Uterus (tissue), 3 donors: ENCODE measurements at regions not wholly inside any gene's neighbourhood (a gene's known extent, or its start where the extent isn't known, plus 50 kb on each side); places are given as distances from the start of the nearest gene placed in this dataset.
A peak's percentile ranks its signal among the peaks of the same experiment; 100 is the strongest.

Experiments
- DNase-seq, 2 donors: peaks; one replicate each; pipeline ENCODE4 v3.0.0-alpha.2; 2019 to 2020
- H3K27ac ChIP-seq, 2 donors: fragments of 200-600 bp; sonication (generic); 1 replicate in 1 of 2; 2 replicates in 1 of 2; pipeline ENCODE4 v1.5.1; 2016 to 2018
- H3K27me3 ChIP-seq, 2 donors: fragments of 200-600 bp; sonication (generic); one replicate each; pipeline ENCODE4 v1.5.1; 2018 to 2019; ENCODE audit warnings: control low read depth in 1 of 2
- H3K36me3 ChIP-seq, 2 donors: fragments of 200-600 bp; sonication (generic); one replicate each; pipeline ENCODE4 v1.5.1; 2019; ENCODE audit warnings: control low read depth in 1 of 2
- H3K4me1 ChIP-seq, 2 donors: fragments of 200-600 bp; sonication (generic); one replicate each; pipeline ENCODE4 v1.5.1; 2018 to 2019; ENCODE audit warnings: control low read depth in 1 of 2
- H3K4me3 ChIP-seq, 2 donors: fragments of 200-600 bp; sonication (generic); 1 replicate in 1 of 2; 2 replicates in 1 of 2; pipeline ENCODE4 v1.5.1; 2018 to 2019; ENCODE audit warnings: mild to moderate bottlenecking in 1 of 2
- H3K9me3 ChIP-seq, 2 donors: fragments of 200-600 bp; sonication (generic); one replicate each; pipeline ENCODE4 v1.5.1; 2019; ENCODE audit warnings: control low read depth in 1 of 2
- POLR2A ChIP-seq, 2 donors: fragments of 450-650 bp; IDR thresholded peaks; one replicate each; pipeline ENCODE4 v1.6.1; 2016; ENCODE audit warnings: antibody characterized with exemption in 2 of 2, mild to moderate bottlenecking in 1 of 2, moderate library complexity in 1 of 2
- intact Hi-C: fragments of 100-400 bp; cut with DNase I; formaldehyde crosslinking; loops from one replicate; pipeline ENCODE4 v1.15.1; 2023; ENCODE audit warnings: low total_unique reads
- TF ChIP-seq, protein P1 (sequence below), 4 experiments: fragments of 200-600 bp in 2 of 4; fragments of 450-650 bp in 2 of 4; sonication (generic) in 2 of 4; IDR thresholded peaks; one replicate each; pipeline ENCODE4 v1.5.1; 2016 to 2019; ENCODE audit warnings: antibody characterized with exemption in 4 of 4, mild to moderate bottlenecking in 2 of 4, moderate library complexity in 1 of 4
- donor health status: DM: yes; HTN: yes; CAD: no.

DNA sequence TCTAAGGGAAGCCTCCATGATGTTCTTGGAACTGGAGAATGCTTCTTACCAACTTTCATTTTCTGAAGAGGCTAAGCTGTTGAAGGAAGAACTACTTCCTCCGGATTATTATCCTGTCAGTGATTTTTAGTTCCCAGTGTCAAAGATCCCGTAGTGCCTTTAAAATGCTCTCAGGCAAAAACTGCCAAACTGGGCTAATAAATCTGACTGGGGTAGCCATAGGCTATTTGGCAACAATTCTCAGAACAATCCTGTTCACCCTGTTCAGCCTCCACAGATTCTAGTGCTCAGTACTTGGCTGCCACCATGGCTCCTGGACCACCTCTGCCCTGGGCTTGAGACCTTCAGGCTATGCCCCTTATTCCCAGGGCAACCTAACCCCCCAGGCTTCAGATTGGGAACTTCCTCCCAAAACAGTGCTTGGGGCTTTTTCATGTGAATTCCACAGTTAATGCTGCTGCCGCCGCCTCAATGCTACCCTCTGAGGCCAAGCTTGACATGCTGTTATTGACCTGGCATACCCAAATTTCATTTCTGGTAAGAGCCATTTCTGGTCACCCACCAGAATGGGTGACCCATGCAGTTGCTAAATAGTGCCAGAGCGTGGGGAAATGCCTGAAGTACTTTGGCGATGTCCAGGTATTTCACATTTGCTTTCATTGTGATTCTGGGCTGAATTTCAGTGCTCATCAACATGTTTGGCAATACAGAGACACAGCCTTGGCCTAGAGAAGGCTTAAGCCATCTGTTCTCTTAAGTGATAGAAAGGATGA lies 110.0 kb upstream of the ARHGAP5 start:
- peak overlapping the region in 1 of 2 donors; percentile 51 for H3K27ac ChIP-seq
- no peaks in the 10 kb centered on the region for H3K9me3 ChIP-seq
- no peak for TF ChIP-seq POLR2A (IDR thresholded peaks at IDR 0.05)
- TF ChIP-seq, protein P1, sequence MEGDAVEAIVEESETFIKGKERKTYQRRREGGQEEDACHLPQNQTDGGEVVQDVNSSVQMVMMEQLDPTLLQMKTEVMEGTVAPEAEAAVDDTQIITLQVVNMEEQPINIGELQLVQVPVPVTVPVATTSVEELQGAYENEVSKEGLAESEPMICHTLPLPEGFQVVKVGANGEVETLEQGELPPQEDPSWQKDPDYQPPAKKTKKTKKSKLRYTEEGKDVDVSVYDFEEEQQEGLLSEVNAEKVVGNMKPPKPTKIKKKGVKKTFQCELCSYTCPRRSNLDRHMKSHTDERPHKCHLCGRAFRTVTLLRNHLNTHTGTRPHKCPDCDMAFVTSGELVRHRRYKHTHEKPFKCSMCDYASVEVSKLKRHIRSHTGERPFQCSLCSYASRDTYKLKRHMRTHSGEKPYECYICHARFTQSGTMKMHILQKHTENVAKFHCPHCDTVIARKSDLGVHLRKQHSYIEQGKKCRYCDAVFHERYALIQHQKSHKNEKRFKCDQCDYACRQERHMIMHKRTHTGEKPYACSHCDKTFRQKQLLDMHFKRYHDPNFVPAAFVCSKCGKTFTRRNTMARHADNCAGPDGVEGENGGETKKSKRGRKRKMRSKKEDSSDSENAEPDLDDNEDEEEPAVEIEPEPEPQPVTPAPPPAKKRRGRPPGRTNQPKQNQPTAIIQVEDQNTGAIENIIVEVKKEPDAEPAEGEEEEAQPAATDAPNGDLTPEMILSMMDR (IDR thresholded peaks at IDR 0.05) = no peak
- H3K4me3 ChIP-seq = no peak overlapping the region
- intact Hi-C loops = no loop called here
- no peak for DNase-seq
- H3K4me1 ChIP-seq = peaks cover 0 to 8% of the 10 kb centered on the region in 2 donors
- H3K27me3 ChIP-seq = no peaks in the 10 kb centered on the region
- no peaks in the 10 kb centered on the region for H3K36me3 ChIP-seq

DNA sequence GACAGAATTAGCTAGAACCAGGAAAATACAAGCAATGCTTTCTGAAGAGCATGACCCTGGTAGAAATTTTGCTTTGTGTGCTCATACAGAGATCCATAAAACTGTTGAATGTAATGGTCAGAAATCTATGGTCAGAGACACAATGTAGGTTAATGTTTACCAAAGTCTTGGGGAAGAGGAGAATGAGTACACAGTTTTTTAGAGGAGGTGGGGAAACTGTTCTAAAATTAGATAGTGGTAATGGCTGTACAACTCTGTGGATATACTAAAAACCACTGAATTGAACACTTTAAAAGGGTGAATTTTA lies 109.5 kb upstream of the ARHGAP5 start:
- no peaks in the 10 kb centered on the region for H3K36me3 ChIP-seq
- no peak overlapping the region for H3K4me3 ChIP-seq
- DNase-seq = no peak
- no peaks in the 10 kb centered on the region for H3K9me3 ChIP-seq
- no peaks in the 10 kb centered on the region for H3K27me3 ChIP-seq
- H3K4me1 ChIP-seq = peaks cover 0 to 8% of the 10 kb centered on the region in 2 donors
- TF ChIP-seq, protein P1 (IDR thresholded peaks at IDR 0.05) = no peak
- no peak for TF ChIP-seq POLR2A (IDR thresholded peaks at IDR 0.05)
- intact Hi-C loops = no loop called here
- peak overlapping the region in 1 of 2 donors; percentile 51 for H3K27ac ChIP-seq

DNA sequence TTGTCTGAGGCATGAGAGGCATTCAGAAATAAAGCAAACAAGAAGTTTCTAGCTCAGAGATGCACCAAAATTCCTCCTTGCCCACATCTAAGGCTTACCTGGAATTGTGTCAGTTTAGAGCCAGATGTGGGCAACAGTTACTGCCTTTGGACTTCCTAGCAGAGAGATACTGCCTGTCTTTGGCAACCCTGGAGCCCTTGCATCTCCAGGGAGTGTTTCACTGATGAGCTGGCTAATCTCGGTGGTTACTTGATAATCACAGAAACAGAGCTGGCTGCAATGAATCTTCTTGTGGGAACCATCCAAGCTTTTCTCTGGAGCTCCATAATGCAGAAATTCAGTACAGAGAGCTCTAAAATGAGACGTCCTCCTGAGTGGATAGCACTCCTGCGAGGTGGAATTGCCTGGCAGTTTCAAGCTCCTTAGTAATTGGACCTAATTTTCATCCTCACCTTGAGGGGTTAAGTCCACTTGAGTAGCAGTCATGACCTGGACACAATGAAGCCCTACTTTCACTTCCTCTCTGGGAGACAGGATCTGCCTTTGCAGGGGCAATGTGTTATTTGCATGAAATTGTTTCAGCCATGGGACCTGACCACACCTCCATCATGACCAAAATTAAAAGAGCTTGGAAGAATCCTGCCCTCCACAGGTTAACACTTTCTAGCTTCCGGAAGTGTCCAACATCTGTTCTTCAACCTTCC lies 108.8 kb upstream of the ARHGAP5 start:
- no peaks in the 10 kb centered on the region for H3K27me3 ChIP-seq
- intact Hi-C loops = no loop called here

DNA sequence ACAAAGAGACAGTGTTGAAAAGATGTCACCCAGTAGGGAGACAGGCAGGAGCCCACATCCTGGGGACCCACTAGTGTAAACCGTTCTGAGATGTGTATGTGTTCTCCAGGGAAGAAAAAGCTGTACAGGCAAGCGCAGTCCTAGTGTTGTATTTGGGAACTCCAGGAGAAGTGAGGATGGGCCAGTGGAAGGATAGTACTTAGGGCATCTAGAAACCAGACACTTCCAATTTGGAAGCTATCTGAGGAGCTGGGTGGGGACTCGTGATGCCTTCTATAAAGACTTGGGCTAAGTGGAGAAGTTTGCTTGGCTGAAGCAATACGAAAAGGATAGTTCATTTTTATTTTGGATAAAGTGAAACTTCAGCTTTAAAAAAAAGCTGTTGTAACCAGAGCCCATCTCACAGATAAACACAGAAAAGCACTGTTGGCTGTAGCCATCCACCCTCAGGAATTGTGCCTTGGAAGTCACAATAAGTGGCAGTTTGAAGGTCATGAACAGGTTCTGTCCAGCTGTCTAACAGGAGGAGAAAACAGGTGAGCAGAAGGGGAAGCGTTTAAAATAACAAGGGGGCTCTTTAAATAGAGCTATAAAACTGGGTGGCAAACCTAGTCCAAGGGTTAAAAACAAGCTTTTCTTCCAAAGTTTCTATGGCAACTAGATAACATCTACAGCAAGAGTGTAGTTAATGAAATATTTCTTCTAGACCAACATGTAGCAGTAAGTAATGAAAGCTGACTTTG lies 108.0 kb upstream of the ARHGAP5 start:
- Histone ChIP-seq H3K27me3 (no peaks in the 10 kb centered on the region), H3K27ac (peak overlapping the region in 1 of 2 donors; percentile 35), H3K36me3 (no peaks in the 10 kb centered on the region), H3K4me1 (peaks cover 0 to 8% of the 10 kb centered on the region in 2 donors), H3K9me3 (no peaks in the 10 kb centered on the region), H3K4me3 (no peak overlapping the region)
- no peak for DNase-seq
- intact Hi-C loops = no loop called here
- no peak for TF ChIP-seq POLR2A (IDR thresholded peaks at IDR 0.05)
- TF ChIP-seq, protein P1 (IDR thresholded peaks at IDR 0.05) = peak in 1 of 4 experiments; percentile 17

More for the DNA sequence above, 108.8 kb upstream of the ARHGAP5 start:
- H3K36me3 ChIP-seq = no peaks in the 10 kb centered on the region
- no peak for DNase-seq
- H3K4me1 ChIP-seq = peaks cover 0 to 8% of the 10 kb centered on the region in 2 donors
- no peak overlapping the region for H3K4me3 ChIP-seq
- TF ChIP-seq, protein P1 (IDR thresholded peaks at IDR 0.05) = no peak
- TF ChIP-seq POLR2A (IDR thresholded peaks at IDR 0.05) = no peak
- no peaks in the 10 kb centered on the region for H3K9me3 ChIP-seq
- H3K27ac ChIP-seq = peak overlapping the region in 1 of 2 donors; percentile 35
